ENCODE measurements at regions not wholly inside any gene's neighbourhood (a gene's known extent, or its start where the extent isn't known, plus 50 kb on each side); places are given as distances from the start of the nearest gene placed in this dataset.

DNA sequence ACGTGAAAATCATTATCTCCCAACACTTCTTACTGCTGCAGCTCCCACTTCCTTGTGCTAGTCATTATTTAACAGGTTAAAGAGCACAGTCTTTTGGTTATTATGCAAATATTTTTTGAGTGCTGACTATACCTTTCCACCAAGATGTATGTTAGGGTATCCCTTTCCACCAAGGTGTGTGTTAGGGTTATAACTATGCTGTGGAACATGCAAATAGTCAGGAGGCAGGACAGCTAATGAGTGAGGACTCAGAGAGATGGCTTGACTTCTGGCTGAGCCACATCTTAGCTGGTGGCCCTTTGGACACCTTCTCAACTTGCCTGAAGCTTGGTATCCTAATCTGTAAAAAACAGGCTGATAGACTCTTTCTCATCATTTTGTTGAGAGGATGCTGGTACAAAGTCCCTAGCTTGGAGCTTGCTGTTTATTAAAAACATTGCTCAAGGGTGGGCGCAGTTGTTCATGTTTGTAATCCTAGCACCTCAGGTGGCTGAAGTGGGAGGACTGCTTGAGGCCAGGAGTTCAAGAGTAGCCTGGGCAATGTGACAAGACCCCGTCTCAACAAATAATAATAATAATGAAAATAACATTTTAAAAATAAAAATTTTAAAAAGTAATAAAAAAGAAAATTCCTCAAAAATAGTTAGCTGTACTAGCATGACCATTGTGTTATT is 160.5 kb upstream of the ADAMTS9 start:
- no peak for DNase-seq (ENCODE audit: low read depth)

DNA sequence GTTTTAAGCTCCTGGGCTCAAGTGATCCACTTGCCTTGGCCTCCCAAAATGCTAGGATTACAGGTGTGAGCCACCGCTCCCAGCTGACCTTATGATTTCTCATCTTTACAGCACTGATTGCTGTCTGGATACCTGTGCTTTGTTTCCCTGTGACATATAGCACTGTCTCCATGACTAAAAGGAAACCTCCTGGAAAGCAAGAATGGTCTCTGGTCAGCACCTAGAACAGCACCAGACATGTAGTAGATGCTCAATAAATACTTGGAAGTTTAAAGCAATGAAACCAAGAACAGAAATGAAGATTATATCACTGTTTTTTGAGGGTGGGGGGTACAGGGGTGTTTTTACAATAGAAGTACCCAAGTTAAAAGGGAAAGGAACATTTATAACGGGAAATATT is 156.8 kb upstream of the ADAMTS9 start:
- no peak for DNase-seq (ENCODE audit: low read depth)

DNA sequence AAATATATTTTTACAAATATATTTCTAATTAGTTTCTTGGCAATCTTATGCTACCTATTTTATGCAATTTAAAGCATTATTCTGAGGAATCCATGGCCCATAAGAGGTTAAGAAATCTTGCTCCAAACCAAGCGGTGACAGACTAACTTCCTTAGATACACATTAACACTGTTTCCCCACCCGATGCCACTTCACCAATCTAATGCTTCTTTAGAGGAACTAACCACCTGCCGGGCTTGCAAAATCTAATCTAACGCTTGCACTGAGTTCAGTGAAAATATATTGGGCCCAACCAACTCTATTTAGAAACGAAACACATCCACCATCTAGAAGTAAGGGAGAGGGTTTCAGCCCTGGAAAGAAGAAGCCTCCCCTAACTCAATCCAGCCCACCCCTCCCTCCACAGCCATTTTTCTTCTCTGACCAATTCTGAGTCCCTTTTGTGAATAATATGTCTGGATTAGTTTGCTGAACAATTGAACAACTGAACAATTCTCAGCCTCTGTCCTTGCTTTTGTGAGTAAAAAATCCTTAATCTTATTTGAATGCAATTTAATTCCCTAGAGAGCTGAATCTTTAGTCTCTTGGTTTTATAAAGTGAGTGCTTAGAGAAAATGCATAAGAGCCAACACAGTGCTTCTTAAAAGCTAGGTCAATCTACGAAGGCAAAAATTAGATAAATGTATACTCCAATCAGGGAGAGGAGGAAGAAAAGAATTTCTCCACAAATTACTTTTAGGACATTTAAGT is 150.4 kb upstream of the ADAMTS9 start:
- peak; percentile 59 for DNase-seq (ENCODE audit: low read depth)

DNA sequence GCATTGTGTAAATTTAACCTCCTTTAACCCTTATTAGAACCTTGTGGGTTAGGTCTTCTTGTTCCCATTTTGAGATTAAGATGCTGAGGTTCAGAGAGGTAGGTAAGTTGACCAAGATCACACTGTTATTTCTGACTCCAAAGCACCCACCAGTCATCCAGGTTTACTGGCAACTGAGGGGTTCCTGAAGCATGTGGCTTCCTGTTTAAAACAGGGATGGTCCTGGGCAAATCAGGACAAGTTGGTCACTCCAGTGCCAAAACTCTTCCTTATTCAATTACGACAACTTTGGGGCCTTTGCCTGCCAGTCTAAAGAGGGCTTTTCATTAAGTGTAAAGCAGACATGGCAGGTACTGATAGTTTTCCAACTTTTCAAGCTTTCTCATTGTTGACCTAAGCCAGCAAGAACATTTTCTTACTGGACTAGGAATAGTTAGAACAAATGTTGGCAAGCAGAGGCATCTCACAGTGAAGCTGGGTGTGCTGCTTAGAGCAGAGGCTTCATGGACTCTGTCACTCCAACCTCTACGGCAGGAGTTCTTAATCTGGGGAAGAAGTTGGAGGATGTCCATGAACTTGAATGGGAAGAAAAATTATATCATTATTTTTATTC is 149.4 kb upstream of the ADAMTS9 start:
- DNase-seq (ENCODE audit: low read depth), result peak; percentile 6

DNA sequence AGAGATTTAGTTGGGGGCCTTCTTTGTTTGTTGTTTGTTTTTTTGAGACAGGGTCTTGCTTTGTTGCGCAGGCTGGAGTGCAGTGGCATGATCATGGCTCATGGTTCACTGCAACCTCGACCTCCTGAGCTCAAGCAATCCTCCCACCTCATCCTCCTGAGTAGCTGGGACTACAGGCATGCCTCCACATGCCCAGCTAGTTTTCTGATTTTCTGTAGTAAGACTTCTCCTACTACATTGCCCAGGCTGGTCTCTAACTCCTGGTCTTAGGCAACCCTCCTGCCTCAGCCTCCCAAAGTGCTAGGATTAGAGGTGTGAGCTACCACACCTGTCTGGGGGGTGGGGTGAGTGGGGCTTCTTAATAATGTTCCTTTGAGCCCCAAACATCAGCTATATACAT is 148.3 kb upstream of the ADAMTS9 start:
- peak; percentile 8 for DNase-seq (ENCODE audit: low read depth)

DNA sequence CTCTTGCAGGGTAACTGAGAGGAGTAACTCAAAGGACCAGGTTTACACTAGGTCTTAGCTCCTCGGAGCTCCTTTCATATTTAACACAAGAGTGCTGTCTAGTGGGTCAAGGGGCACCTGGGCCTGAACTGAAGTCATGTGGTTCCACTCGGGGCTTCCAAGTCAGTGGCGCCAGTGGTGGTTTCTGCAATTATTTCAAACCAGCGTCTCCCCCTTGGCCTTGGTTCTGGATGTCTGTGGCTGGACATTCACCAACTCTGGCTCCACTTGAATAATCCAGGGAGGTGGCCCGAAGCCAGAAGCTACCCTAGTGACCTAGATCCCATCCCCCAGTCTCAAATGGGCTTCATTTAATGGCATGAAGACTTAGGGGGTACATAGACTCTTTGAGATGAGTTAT is 144.3 kb upstream of the ADAMTS9 start:
- DNase-seq (ENCODE audit: low read depth), result peak; percentile 57

DNA sequence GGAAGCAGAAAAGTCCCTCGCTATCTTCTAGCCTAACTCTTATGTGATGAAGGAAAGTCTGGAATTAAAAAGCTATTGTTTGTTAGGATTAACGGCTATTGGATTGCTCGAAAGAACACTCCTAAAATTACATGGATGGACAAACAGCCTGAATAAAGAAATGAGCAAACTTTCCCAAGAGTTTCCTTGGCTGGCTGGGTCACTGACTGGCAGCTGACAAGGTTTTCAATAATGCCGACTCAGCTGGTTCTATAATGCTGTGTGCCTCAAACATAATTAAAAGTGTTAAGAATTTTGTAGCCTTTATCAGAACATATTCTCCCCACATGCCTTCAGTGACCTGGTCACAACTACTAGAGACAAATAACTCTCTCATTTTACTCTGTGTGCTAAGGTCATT is 142.9 kb upstream of the ADAMTS9 start:
- DNase-seq (ENCODE audit: low read depth), result no peak

DNA sequence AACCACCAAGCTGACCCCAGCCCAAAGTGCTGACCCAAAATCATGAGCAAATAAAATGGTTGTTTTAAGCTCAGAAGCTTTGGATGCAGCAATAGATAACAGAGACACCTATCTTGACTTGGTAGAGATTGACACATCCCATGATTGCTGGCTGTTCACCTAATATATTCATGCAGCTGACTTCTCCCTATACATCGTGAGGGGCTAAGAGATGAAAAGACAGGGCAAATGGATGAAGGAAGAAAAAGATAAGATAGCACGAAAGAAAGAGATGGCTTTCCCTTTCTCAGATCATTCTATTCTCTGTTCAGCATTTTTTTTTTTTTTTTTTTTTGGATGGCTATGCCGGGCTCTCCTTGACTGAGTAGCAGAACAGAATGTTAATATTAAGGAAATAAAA is 141.5 kb upstream of the ADAMTS9 start:
- DNase-seq (ENCODE audit: low read depth), result no peak

DNA sequence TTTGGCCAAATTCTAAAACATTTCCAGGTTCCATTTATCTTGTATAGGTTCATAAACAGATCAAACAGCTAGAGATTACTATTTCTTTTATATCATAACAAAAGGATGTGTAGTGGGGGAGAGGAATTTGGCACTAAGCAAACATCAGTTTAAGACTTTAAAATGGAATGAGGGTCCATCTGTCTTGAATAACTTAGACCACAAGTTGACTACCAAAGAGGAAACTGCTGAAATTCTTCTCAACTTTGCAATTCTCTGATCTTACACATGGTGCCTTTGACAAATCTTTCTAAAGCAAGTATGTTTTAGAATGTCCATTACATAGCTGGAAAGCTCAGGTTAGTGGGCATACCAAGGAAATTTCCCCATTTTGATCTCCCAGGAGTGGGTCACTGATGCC is 140.5 kb upstream of the ADAMTS9 start:
- no peak for DNase-seq (ENCODE audit: low read depth)

DNA sequence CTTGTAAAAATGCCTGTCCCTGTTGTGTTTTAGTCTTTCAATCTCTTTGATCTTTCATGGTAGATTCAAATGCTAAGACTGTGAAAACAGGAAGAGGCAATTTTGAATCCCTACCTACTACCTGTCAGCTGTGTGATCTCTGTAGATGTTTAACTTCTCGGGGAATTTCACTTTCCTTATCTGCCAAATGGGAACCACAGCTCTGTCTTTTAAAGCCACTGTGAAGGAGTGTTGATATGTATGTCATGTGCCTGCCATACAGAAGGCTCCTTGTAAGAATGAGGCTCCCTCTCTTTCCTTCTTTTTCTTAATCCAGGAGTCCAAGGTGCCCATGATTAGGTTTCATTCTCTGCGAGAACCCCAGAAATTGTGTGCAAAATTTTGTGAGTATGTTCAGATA is 139.6 kb upstream of the ADAMTS9 start:
- no peak for DNase-seq (ENCODE audit: low read depth)

DNA sequence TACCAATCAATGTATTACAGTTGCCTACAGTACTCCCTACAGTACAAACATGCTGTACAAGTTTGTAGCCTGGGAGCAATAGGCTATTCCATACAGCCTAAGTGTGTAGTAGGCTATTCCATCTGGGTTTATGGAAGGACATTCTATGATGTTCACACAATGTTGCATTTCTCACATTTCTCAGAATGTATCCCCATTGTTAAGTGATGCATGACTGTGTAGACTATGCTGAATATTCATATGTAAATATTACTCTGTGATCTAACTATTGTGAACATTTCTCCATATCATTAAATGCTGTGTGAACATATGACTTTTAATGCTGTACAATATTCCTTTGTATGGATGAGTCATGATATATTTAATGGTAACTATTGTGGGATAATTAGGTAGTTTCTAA is 139.2 kb upstream of the ADAMTS9 start:
- DNase-seq (ENCODE audit: low read depth), result no peak

DNA sequence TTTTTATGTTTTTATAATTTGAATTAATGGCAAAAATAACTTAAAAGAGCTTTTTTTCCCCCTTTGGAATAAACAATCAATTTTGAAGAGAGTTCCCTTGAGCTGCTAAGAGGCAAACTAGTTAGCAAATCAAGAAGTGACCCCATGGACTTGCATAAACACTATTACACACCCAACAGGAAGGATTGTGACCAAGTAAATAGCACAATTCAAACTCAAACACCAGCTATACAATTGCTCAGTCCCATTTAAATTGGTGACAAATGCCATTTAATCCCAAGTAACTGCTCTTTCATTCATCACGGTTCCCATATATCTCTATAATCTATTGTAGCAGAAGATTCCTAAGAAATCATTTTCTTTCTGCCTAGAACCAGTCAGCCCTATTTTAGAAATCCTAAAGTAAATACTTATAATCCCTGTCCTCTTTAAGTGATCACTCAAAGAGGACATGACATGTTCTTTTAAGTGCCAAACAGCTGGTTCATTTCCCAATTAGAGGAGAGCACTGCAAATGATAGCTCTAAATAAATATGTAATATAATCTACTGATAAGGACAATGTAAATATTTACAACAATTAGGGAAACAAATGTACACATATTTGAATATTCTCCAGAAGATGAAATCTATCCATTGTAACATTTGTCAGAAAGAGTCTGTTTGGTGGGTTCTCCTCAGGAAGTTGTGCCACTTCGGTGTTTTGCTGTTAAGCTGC is 137.8 kb upstream of the ADAMTS9 start:
- no peak for DNase-seq (ENCODE audit: low read depth)

DNA sequence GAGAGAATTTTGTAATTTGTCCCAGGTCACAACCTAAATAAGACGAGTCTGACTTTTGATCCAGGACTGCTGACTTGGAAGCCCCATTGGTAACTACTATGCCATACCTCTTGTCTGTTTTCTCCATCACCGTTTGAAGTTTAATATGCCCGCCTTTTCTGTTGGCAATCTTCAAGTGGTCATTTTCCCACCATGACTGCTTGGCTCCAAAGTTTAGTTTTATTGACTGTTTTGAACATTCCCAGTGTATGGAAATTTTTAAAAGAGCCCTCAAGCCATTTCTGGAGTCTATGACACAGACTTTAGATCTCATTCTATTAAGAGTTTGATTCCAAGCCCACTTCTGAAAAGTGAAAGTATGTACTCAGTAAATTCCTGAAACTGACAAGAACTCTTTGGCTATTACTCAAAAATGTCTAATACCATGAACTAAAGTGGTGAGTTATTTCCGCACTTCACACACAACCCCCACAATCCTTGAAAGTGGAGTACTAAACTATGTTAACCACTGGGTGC is 136.7 kb upstream of the ADAMTS9 start:
- DNase-seq (ENCODE audit: low read depth), result peak; percentile 67

DNA sequence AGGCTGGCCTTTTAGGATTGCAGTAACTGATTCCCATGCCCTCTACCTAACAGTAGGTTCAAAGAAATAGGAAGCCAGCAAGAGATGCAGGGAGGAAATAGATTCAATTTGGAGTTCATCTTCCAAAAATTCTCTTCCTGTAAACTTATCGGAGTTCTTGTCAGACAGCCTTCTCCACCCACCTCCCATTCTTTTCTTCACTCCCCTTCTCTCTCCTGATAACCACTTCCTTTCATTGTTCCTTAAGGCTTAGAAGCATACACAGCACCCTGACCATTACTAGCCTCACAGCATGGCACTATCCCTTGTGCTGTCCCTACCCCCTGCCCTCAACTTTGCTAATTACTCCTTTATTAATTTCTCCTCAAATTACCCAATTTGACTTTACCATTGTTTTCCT is 130.4 kb upstream of the ADAMTS9 start:
- no peak for DNase-seq (ENCODE audit: low read depth)

DNA sequence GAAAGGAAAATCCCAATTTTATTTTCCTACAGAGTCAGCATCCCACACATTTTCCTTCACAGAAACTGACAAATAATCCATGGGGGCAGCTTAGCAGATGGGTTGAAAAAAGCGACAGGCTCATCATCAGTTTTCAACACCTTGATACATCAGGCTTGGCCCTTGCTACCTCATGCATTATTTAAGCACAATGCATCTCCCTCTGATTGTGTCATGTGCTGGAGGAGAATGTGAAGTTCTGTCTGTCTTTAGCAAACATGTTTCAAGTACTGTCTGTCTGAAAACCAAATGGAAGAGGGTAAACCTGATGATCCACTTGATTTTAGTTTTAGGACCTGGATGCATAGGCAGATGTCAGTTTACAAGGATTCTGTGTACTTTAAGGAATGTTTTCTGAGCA is 128.6 kb upstream of the ADAMTS9 start:
- no peak for DNase-seq (ENCODE audit: low read depth)

DNA sequence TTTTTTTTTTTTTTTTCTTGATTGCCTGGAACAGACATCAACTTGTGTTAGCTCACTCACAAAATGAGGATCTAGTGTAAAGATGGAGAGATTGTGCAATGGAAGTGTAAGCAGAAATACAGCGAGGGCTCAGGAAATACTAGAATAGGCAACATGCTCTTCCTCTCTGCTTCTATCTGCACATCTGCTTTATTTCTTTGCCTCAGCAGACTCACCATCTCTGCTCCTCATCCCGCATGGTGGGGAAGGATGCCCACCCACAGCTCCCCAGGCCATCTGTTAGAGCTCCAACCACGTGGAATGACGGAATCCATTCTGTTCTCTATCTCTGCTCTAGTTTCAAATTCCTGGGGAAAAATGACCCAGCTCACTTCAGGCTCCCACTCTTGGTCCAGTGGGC is 128.0 kb upstream of the ADAMTS9 start:
- no peak for DNase-seq (ENCODE audit: low read depth)

DNA sequence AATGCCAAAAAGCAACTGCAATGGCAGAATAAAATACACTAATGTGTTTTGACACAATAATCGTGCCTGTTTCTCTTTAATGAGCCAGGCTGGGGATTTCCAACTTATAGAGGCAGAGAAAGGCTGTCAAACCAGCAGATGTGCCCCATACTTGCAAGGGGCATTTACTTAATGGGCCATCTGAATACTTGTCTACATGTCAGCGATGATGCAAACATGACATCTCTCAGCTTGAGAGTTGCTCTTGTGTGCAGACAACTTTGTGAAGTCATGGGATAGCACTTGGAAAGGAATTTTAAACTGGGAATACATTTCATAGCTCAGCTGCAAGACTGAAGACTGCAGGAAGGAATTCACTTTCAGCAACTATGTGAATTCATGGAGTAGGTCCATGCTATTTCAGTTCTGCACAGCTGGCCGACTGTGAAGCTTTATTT is 127.4 kb upstream of the ADAMTS9 start:
- peak; percentile 40 for DNase-seq (ENCODE audit: low read depth)

DNA sequence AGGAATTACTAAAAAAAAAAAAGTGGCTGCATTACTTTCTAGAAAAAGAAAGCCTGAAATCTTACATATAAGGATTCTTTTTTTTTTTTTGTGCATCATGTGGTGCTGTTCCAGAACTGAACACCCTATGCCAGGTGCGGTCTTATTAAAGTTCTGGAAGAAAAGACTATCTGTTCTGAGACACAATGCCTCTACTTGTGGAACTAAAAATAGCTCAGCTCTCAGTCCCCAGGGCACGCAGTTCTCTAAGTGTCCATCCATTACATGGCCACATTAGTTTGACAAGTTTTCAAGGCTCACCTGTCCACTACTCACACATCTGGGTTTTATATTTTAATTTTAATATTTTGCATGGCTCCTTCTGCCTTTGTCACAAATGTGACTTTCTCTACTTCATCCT is 126.6 kb upstream of the ADAMTS9 start:
- DNase-seq (ENCODE audit: low read depth), result no peak

DNA sequence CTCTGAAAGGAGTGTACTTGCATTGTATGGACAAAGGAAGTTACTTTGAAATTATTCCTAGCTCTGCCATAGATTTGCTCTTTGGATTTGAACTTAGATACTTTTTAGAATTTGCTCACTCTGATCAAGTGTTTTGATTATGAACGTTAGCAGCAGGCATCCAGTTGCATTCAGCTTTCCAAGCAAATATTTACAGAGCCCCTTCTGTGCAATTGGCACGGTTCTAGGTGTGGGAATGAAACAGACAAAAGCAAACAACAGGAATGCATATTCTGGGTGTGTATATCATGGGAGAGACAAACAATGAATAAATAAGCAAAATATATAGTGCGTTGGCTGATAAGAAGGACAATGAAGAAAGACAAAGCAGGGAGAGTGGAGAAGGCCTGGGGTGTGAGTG is 125.5 kb upstream of the ADAMTS9 start:
- DNase-seq (ENCODE audit: low read depth), result no peak

DNA sequence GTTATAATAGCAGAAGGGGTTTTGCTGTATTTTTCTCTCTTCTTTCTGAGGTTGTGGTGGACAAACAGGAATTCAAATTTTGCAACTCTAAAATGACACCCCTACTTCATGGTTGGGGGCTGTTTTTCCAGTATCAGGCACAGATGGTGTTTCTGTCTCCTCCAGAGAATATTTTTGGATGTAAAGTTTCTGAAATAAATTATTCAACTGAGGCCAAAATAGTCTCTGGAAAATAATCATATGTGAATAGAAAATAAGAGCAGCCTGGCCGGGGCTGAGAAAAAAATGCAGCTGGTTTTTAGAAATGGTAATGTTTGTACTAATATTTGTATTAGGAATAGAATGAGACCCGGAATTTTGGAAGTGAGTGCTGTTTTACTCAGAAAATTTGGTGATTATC is 121.3 kb upstream of the ADAMTS9 start:
- DNase-seq (ENCODE audit: low read depth), result no peak

DNA sequence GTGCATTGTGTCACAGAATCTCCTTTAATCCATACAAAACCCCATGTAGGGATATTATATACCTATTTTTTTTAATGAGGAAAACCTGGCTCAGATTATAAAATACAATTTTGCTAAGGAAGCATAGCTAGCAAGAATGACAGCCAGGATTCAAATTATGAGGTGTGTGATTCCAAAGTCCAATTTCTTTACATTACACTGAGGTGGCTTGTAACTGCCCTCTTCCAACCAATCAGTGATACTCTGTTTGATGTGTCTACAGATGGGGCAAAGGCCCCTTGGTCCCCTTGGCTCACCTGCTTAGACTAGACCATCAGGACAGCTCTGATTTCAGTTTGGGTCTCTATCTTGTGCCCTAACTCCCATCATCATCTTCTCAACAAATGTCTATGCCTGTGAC is 120.3 kb upstream of the ADAMTS9 start:
- no peak for DNase-seq (ENCODE audit: low read depth)

Data from renal cortical epithelial cell (primary cell).